Mesendoderm (in vitro differentiated cells): ENCODE measurements at regions not wholly inside any gene's neighbourhood (a gene's known extent, or its start where the extent isn't known, plus 50 kb on each side); places are given as distances from the start of the nearest gene placed in this dataset.

Source experiments
- DNase-seq: peaks from one replicate; pipeline ENCODE4 v3.0.0; 2013
- H2AK5ac ChIP-seq: 2 replicates; pipeline ENCODE4 v1.6.1; 2013; ENCODE audit warnings: low read length, inconsistent platforms
- H2BK120ac ChIP-seq: 2 replicates; pipeline ENCODE4 v1.6.1; 2013; ENCODE audit warnings: low read depth, mild to moderate bottlenecking, low read length, moderate library complexity, mixed read lengths
- H2BK15ac ChIP-seq: replicated peaks from 2 replicates; pipeline ENCODE4 v1.6.1; 2013; ENCODE audit warnings: low read depth, mild to moderate bottlenecking, moderate library complexity
- H2BK5ac ChIP-seq: 2 replicates; pipeline ENCODE4 v1.6.1; 2013; ENCODE audit warnings: low read length, inconsistent platforms
- H3K18ac ChIP-seq: 2 replicates; pipeline ENCODE4 v1.6.1; 2013; ENCODE audit warnings: mild to moderate bottlenecking, low read length, mixed read lengths
- H3K23ac ChIP-seq: one replicate; pipeline ENCODE4 v1.6.1; 2013; ENCODE audit warnings: low read length
- H3K27ac ChIP-seq: 2 replicates; pipeline ENCODE4 v1.5.1; 2013; ENCODE audit warnings: low read depth, mild to moderate bottlenecking, inconsistent platforms, low read length, moderate library complexity
- H3K27me3 ChIP-seq: 2 replicates; pipeline ENCODE4 v1.6.1; 2013; ENCODE audit warnings: low read length, control low read depth, mild to moderate bottlenecking, inconsistent platforms; ENCODE audit not compliant: insufficient read depth, poor library complexity
- H3K36me3 ChIP-seq: 2 replicates; pipeline ENCODE4 v1.6.1; 2013; ENCODE audit warnings: low read length, inconsistent platforms; ENCODE audit not compliant: control insufficient read depth, insufficient read depth
- H3K4ac ChIP-seq: one replicate; pipeline ENCODE4 v1.6.1; 2013; ENCODE audit warnings: low read depth, mild to moderate bottlenecking, low read length, moderate library complexity
- H3K4me1 ChIP-seq: 2 replicates; pipeline ENCODE4 v1.6.1; 2013; ENCODE audit warnings: low read depth, low read length, inconsistent platforms; ENCODE audit not compliant: control insufficient read depth
- H3K4me2 ChIP-seq: 2 replicates; pipeline ENCODE4 v1.6.1; 2013; ENCODE audit warnings: low read length
- H3K4me3 ChIP-seq: 2 replicates; pipeline ENCODE4 v1.5.1; 2013; ENCODE audit warnings: mild to moderate bottlenecking, low read length
- H3K56ac ChIP-seq: one replicate; pipeline ENCODE4 v1.6.1; 2013; ENCODE audit warnings: low read length
- H3K79me1 ChIP-seq: 2 replicates; pipeline ENCODE4 v1.6.1; 2013; ENCODE audit warnings: low read length, inconsistent platforms
- H3K79me2 ChIP-seq: 2 replicates; pipeline ENCODE4 v1.6.1; 2013; ENCODE audit warnings: mild to moderate bottlenecking, low read length; ENCODE audit not compliant: control insufficient read depth, insufficient read depth
- H3K9ac ChIP-seq: 2 replicates; pipeline ENCODE4 v1.6.1; 2013; ENCODE audit warnings: low read length, inconsistent platforms
- H4K5ac ChIP-seq: one replicate; pipeline ENCODE4 v1.6.1; 2013; ENCODE audit warnings: low read length
- H4K8ac ChIP-seq: one replicate; pipeline ENCODE4 v1.6.1; 2013; ENCODE audit warnings: low read depth, mild to moderate bottlenecking, control low read depth, low read length, moderate library complexity
- WGBS: extraction: QIAGEN DNeasy Blood & Tissue Kit; methylation state at CpG from one replicate; pipeline ENCODE4 v1.1.7; 2013; ENCODE audit warnings: low lambda C conversion rate, missing lambda C conversion rate; ENCODE audit not compliant: insufficient coverage; ENCODE audit errors: extremely low coverage; 5-methylcytosine and 5-hydroxymethylcytosine counted together

DNA sequence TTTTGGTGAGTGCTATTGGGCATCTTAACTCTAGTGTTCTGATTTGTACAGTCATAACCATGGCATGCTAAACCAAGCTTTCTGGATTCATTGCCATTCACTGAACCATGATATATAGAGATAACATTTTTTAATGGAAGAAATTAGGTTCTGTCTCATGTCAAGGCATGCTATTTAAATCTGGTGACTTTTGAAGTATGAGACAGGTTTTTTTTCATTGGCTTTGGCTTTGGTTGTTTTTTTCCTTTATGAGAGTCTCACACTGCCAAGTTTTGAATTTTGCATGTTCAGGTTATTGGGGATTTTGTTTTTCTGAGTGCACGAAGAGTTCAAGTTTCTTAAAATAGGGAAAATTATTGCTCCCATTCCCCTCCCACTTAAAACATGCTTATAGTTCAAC lies 141.3 kb upstream of the ADAMTS5 start:
- no peak for DNase-seq
- H3K36me3 ChIP-seq, result no peaks in the 10 kb centered on the region
- H3K4me3 ChIP-seq, result no peak overlapping the region
- H3K56ac ChIP-seq, result no peak overlapping the region
- no peak overlapping the region for H3K23ac ChIP-seq
- H3K18ac ChIP-seq, result no peak overlapping the region
- H4K8ac ChIP-seq, result no peak overlapping the region
- H2BK15ac ChIP-seq, result no peak overlapping the region
- H2AK5ac ChIP-seq, result no peak overlapping the region
- H3K79me1 ChIP-seq, result no peaks in the 10 kb centered on the region
- H3K4me1 ChIP-seq, result no peaks in the 10 kb centered on the region
- no peak overlapping the region for H3K9ac ChIP-seq
- no peak overlapping the region for H3K4ac ChIP-seq
- no peak overlapping the region for H3K27ac ChIP-seq
- WGBS, result no CpG with 5 or more reads among the region's 1 CpG
- no peak overlapping the region for H2BK120ac ChIP-seq
- H3K27me3 ChIP-seq, result no peaks in the 10 kb centered on the region
- no peaks in the 10 kb centered on the region for H3K79me2 ChIP-seq
- H3K4me2 ChIP-seq, result no peak overlapping the region
- no peak overlapping the region for H4K5ac ChIP-seq
- no peak overlapping the region for H2BK5ac ChIP-seq

DNA sequence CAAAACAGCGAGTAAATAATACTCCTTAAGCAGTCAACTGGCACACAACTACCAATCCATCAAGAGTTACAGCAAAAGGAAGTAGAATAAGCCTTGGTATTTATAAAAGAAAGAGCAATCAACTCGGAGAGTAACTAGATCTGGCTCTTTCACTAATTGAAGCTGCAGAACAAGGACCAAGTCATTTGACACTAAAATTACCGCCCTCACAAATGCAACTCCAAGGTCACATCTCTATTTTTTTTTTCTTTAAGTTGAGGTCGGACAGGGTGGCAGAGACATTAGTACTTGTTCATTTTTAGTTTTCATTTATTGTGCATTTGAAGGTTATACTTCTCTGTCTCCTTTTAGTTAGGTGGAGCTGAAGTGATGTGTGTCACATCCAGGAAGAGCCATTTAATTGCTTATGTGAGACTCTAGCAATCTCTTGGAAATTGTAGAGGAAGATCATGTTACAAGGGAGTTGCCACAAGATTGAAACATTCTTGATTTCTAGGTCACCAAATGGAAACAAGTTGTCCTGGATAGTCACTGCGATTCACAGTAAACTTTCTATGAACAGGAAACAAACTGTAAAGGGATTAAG lies 138.1 kb upstream of the ADAMTS5 start:
- Histone ChIP-seq H2BK5ac (no peak overlapping the region), H3K4me1 (no peaks in the 10 kb centered on the region), H3K56ac (no peak overlapping the region), H3K4me3 (no peak overlapping the region), H2BK15ac (no peak overlapping the region), H2BK120ac (no peak overlapping the region), H3K9ac (no peak overlapping the region), H3K23ac (no peak overlapping the region), H4K5ac (no peak overlapping the region), H3K4ac (no peak overlapping the region), H3K79me2 (no peaks in the 10 kb centered on the region), H3K27me3 (no peaks in the 10 kb centered on the region), H3K18ac (no peak overlapping the region), H2AK5ac (no peak overlapping the region), H4K8ac (no peak overlapping the region), H3K79me1 (no peaks in the 10 kb centered on the region), H3K36me3 (no peaks in the 10 kb centered on the region), H3K27ac (no peak overlapping the region), H3K4me2 (no peak overlapping the region)
- no CpG with 5 or more reads among the region's 5 CpGs for WGBS
- DNase-seq, result peak; percentile 18

DNA sequence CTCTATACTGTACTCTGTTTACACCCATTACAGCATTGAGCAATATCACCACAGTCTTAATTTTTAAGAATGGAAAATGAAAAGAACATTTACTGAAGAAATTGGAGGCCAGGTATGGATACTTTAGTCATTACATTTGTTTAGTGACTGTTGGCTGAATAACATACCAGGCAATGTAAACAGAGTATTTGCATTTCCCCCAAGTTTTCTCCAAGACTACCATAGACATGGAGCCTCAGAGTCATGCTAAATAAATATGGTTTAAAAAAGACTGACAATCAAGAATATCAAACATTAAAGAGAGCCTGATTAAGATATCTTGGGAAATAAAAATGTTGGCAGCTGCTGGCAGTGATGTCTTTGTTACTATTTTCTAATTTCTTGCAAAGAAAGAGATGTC lies 136.9 kb upstream of the ADAMTS5 start:
- H3K36me3 ChIP-seq, result no peaks in the 10 kb centered on the region
- H2AK5ac ChIP-seq, result no peak overlapping the region
- H3K27ac ChIP-seq, result no peak overlapping the region
- H2BK5ac ChIP-seq, result no peak overlapping the region
- H3K23ac ChIP-seq, result no peak overlapping the region
- no peak overlapping the region for H3K4me3 ChIP-seq
- H3K4ac ChIP-seq, result no peak overlapping the region
- H3K4me2 ChIP-seq, result no peak overlapping the region
- H3K27me3 ChIP-seq, result no peaks in the 10 kb centered on the region
- H3K79me1 ChIP-seq, result no peaks in the 10 kb centered on the region
- no peak overlapping the region for H3K9ac ChIP-seq
- no peak for DNase-seq
- H3K79me2 ChIP-seq, result no peaks in the 10 kb centered on the region
- no peak overlapping the region for H3K18ac ChIP-seq
- H2BK15ac ChIP-seq, result no peak overlapping the region
- no peaks in the 10 kb centered on the region for H3K4me1 ChIP-seq
- H3K56ac ChIP-seq, result no peak overlapping the region
- H2BK120ac ChIP-seq, result no peak overlapping the region
- H4K8ac ChIP-seq, result no peak overlapping the region
- H4K5ac ChIP-seq, result no peak overlapping the region

DNA sequence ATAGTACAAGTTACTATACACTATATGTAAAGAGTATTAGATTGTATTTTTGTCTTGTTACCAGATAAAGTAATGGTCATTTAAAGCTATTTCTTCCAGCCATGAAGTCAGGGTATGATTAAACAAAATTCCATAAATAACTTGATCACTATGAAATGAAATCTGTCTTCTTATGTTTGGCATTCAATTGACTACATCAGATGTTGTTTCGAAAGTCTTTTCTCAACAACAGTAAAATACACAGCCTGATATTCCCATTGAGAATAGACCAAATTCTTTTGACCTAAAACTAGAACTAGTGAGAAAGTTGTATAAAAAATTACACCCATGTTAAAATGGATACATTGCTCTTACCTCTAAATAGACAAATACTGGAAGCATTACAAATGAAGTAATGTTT lies 134.6 kb upstream of the ADAMTS5 start:
- Histone ChIP-seq H2BK15ac (no peak overlapping the region), H3K27ac (no peak overlapping the region), H3K56ac (no peak overlapping the region), H4K8ac (no peak overlapping the region), H3K79me2 (no peaks in the 10 kb centered on the region), H3K27me3 (peaks cover 2% of the 10 kb centered on the region), H2BK120ac (no peak overlapping the region), H3K4ac (no peak overlapping the region), H3K4me2 (no peak overlapping the region), H4K5ac (no peak overlapping the region), H3K79me1 (no peaks in the 10 kb centered on the region), H3K9ac (no peak overlapping the region), H3K18ac (no peak overlapping the region), H3K4me1 (no peaks in the 10 kb centered on the region), H2AK5ac (no peak overlapping the region), H2BK5ac (no peak overlapping the region), H3K4me3 (no peak overlapping the region), H3K36me3 (no peaks in the 10 kb centered on the region), H3K23ac (no peak overlapping the region)
- no peak for DNase-seq
- no CpG with 5 or more reads among the region's 1 CpG for WGBS

DNA sequence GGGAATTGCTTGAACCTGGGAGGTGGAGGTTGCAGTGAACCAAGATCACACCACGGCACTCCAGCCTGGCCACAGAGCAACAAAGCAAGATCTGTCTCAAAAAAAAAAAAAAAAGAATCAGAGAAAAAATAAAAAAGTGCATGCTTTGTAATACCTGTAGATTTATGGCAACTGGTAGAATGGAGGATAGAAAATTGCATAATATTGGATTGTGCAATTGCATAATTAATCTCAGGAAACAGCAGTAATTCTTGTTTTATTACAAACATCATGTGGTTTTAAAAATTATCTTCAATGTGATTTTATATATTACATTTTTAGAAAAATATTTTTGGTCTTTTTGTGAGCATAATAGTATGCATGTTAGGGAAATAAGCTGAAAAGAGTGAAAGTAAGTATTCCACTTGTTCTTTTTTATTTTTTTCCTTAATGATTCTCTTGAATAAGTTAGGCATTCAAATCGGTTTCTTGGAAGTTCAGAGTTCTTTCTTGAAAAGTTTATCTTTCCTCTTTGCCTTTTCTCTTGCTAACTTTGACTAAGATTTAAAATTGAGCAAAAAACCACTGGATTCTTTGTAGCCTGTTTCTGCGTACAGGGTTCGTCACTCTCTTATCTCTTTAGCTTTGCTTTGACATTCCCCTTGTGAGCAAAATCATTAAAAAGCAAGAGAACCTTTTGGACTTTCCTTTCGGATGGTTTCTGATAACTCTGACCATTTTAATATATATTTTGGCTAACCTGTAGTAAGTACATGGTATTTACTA lies 127.5 kb upstream of the ADAMTS5 start:
- Histone ChIP-seq H3K23ac (no peak overlapping the region), H3K36me3 (no peaks in the 10 kb centered on the region), H3K4ac (no peak overlapping the region), H3K18ac (no peak overlapping the region), H3K4me3 (no peak overlapping the region), H4K8ac (no peak overlapping the region), H3K4me2 (no peak overlapping the region), H3K79me2 (no peaks in the 10 kb centered on the region), H3K9ac (no peak overlapping the region), H3K56ac (no peak overlapping the region), H3K79me1 (no peaks in the 10 kb centered on the region), H3K27me3 (peaks cover 2% of the 10 kb centered on the region), H3K4me1 (no peaks in the 10 kb centered on the region), H3K27ac (no peak overlapping the region), H4K5ac (no peak overlapping the region), H2BK15ac (no peak overlapping the region), H2BK5ac (no peak overlapping the region), H2BK120ac (no peak overlapping the region), H2AK5ac (no peak overlapping the region)
- no peak for DNase-seq
- no CpG with 5 or more reads among the region's 5 CpGs for WGBS

DNA sequence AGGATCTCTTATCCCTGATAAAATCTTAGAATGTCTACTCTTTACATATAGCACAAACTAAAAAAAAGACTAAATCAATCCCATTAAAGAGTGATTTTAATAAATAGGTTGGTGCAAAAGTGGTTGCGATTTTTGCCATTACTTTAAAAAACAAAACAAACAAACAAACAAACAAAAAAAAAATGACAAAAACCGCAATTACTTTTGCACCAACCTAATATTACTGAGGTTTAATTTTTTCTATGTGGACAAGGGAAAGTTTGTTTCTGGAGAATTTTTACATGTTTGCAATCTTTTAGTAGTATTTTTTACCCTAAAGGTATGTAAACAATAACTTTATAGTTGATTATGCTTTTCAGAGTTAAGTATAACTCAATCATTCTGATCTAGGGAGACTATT lies 119.7 kb upstream of the ADAMTS5 start:
- Histone ChIP-seq H3K4me3 (no peak overlapping the region), H2BK15ac (no peak overlapping the region), H2AK5ac (no peak overlapping the region), H3K4me2 (no peak overlapping the region), H3K79me1 (no peaks in the 10 kb centered on the region), H3K4me1 (no peaks in the 10 kb centered on the region), H4K5ac (no peak overlapping the region), H3K56ac (no peak overlapping the region), H3K23ac (no peak overlapping the region), H4K8ac (no peak overlapping the region), H3K18ac (no peak overlapping the region), H3K4ac (no peak overlapping the region), H3K79me2 (no peaks in the 10 kb centered on the region), H2BK120ac (no peak overlapping the region), H3K27ac (no peak overlapping the region), H3K9ac (no peak overlapping the region), H3K36me3 (no peaks in the 10 kb centered on the region), H2BK5ac (no peak overlapping the region), H3K27me3 (no peaks in the 10 kb centered on the region)
- no CpG with 5 or more reads among the region's 2 CpGs for WGBS
- DNase-seq, result no peak
